ENCODE measurements at regions not wholly inside any gene's neighbourhood (a gene's known extent, or its start where the extent isn't known, plus 50 kb on each side); places are given as distances from the start of the nearest gene placed in this dataset.

GRCh38 chr15:98583771-98584430 lies 64.4 kb upstream of the IGF1R start:
- no peak overlapping the region for H3K4me3 ChIP-seq
- TF ChIP-seq, protein P1, sequence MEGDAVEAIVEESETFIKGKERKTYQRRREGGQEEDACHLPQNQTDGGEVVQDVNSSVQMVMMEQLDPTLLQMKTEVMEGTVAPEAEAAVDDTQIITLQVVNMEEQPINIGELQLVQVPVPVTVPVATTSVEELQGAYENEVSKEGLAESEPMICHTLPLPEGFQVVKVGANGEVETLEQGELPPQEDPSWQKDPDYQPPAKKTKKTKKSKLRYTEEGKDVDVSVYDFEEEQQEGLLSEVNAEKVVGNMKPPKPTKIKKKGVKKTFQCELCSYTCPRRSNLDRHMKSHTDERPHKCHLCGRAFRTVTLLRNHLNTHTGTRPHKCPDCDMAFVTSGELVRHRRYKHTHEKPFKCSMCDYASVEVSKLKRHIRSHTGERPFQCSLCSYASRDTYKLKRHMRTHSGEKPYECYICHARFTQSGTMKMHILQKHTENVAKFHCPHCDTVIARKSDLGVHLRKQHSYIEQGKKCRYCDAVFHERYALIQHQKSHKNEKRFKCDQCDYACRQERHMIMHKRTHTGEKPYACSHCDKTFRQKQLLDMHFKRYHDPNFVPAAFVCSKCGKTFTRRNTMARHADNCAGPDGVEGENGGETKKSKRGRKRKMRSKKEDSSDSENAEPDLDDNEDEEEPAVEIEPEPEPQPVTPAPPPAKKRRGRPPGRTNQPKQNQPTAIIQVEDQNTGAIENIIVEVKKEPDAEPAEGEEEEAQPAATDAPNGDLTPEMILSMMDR (IDR thresholded peaks at IDR 0.05) = no peak
- no peaks in the 10 kb centered on the region for H3K9me3 ChIP-seq
- H3K4me1 ChIP-seq = peaks cover 0 to 4% (median 2%) of the 10 kb centered on the region in 4 donors
- no peaks in the 10 kb centered on the region for H3K36me3 ChIP-seq
- H3K27ac ChIP-seq = no peak overlapping the region
- intact Hi-C loops (cut with DNase I; ENCODE audit: low total_unique reads) = no loop called here
- H3K27me3 ChIP-seq = peaks cover 0 to 80% of the 10 kb centered on the region in 2 donors
- no peak for DNase-seq

- Histone ChIP-seq H3K4me3 (no peak overlapping the region), H3K27ac (no peak overlapping the region), H3K36me3 (no peaks in the 10 kb centered on the region), H3K9me3 (no peaks in the 10 kb centered on the region), H3K27me3 (peaks cover 0 to 73% of the 10 kb centered on the region in 2 donors), H3K4me1 (no peaks in the 10 kb centered on the region)
- TF ChIP-seq, protein P1 (IDR thresholded peaks at IDR 0.05) = no peak
- intact Hi-C loops (cut with DNase I; ENCODE audit: low total_unique reads) = no loop called here
- no peak for DNase-seq
Measured at GRCh38 chr15:98586066-98586465, 62.3 kb upstream of the IGF1R start.

- intact Hi-C loops (cut with DNase I; ENCODE audit: low total_unique reads) = no loop called here
- Histone ChIP-seq H3K9me3 (no peaks in the 10 kb centered on the region), H3K4me3 (no peak overlapping the region), H3K27me3 (peaks cover 0 to 45% of the 10 kb centered on the region in 2 donors), H3K36me3 (no peaks in the 10 kb centered on the region), H3K27ac (no peak overlapping the region), H3K4me1 (no peaks in the 10 kb centered on the region)
- TF ChIP-seq, protein P1 (IDR thresholded peaks at IDR 0.05) = no peak
- DNase-seq = no peak
Measured at GRCh38 chr15:98592136-98592535, 56.2 kb upstream of the IGF1R start.

- Histone ChIP-seq H3K36me3 (no peaks in the 10 kb centered on the region), H3K4me1 (peaks cover 0 to 8% (median 6%) of the 10 kb centered on the region in 4 donors), H3K27me3 (peaks cover 0 to 23% of the 10 kb centered on the region in 2 donors), H3K4me3 (no peak overlapping the region), H3K9me3 (no peaks in the 10 kb centered on the region), H3K27ac (no peak overlapping the region)
- DNase-seq = no peak
- TF ChIP-seq, protein P1 (IDR thresholded peaks at IDR 0.05) = no peak
- intact Hi-C loops (cut with DNase I; ENCODE audit: low total_unique reads) = no loop called here
Measured at GRCh38 chr15:98596131-98596530, 52.2 kb upstream of the IGF1R start.

DNA sequence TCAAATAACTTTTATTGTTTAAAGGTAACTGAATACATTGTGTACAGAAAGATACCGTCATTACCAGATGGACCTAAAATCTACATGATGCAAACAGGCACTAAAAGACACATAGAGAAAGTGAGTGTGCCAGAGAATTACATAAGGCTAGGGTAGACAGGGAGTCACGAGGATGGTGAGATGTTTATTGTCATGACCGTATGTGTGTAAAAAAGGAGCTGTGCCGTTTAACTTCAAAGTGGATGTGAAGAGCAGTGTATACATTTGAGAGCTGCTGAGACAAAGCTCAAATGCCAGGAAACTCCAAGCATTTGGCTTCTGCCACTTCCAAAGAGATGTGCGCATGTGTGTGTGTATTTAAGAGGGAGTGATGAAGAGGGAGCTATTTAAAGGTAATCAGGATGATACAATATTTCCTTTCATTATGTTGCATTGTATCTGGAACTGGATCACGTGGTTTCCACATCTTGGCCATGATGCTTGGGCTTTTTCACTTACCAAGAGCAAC lies 51.4 kb upstream of the IGF1R start:
- Histone ChIP-seq H3K4me3 (no peak overlapping the region), H3K27me3 (peaks cover 0 to 15% of the 10 kb centered on the region in 2 donors), H3K36me3 (no peaks in the 10 kb centered on the region), H3K4me1 (peaks cover 0 to 8% (median 6%) of the 10 kb centered on the region in 4 donors), H3K27ac (no peak overlapping the region), H3K9me3 (no peaks in the 10 kb centered on the region)
- TF ChIP-seq, protein P1 (IDR thresholded peaks at IDR 0.05) = no peak
- DNase-seq = no peak
- intact Hi-C loops (cut with DNase I; ENCODE audit: low total_unique reads) = no loop called here
